Ishikawa (cell line): ENCODE measurements at regions not wholly inside any gene's neighbourhood (a gene's known extent, or its start where the extent isn't known, plus 50 kb on each side); places are given as distances from the start of the nearest gene placed in this dataset.

Source experiments
- CEBPB ChIP-seq: IDR thresholded peaks from 2 replicates; pipeline ENCODE4 v1.6.1; 2012
- CREB1 ChIP-seq: IDR thresholded peaks from 2 replicates; pipeline ENCODE4 v1.6.1; 2012; ENCODE audit warnings: low read depth
- EGR1 ChIP-seq: IDR thresholded peaks from 2 replicates; pipeline ENCODE4 v1.6.1; 2012
- EP300 ChIP-seq: IDR thresholded peaks from 2 replicates; pipeline ENCODE4 v1.6.1; 2012; ENCODE audit warnings: borderline replicate concordance
- FOXM1 ChIP-seq: IDR thresholded peaks from 2 replicates; pipeline ENCODE4 v1.6.1; 2012; ENCODE audit warnings: low read depth, borderline replicate concordance
- MAX ChIP-seq: IDR thresholded peaks from 2 replicates; pipeline ENCODE4 v1.6.1; 2012
- NFIC ChIP-seq: IDR thresholded peaks from 2 replicates; pipeline ENCODE4 v1.6.1; 2012
- RAD21 ChIP-seq: IDR thresholded peaks from 2 replicates; pipeline ENCODE4 v1.6.1; 2012; ENCODE audit warnings: low read depth
- TAF1 ChIP-seq: IDR thresholded peaks from 2 replicates; pipeline ENCODE4 v1.6.1; 2012; ENCODE audit warnings: low read depth, mild to moderate bottlenecking
- TCF12 ChIP-seq: IDR thresholded peaks from 2 replicates; pipeline ENCODE4 v1.6.1; 2012; ENCODE audit warnings: low read depth
- TEAD4 ChIP-seq: IDR thresholded peaks from 2 replicates; pipeline ENCODE4 v1.6.1; 2012
- USF1 ChIP-seq: IDR thresholded peaks from 2 replicates; pipeline ENCODE4 v1.6.1; 2012
- YY1 ChIP-seq: IDR thresholded peaks from 2 replicates; pipeline ENCODE4 v1.6.1; 2012; ENCODE audit warnings: low read depth
- ZBTB7A ChIP-seq: IDR thresholded peaks from 2 replicates; pipeline ENCODE4 v1.6.1; 2012; ENCODE audit warnings: low read depth
- TF ChIP-seq, protein P1 (sequence below): IDR thresholded peaks from 2 replicates; pipeline ENCODE4 v1.6.1; 2012; ENCODE audit warnings: low read depth, mild to moderate bottlenecking

GRCh38 chr4:125484912-125485311 lies 170.2 kb downstream of the FAT4 start:
- no peak for TF ChIP-seq TCF12
- no peak for TF ChIP-seq EP300
- no peak for TF ChIP-seq YY1

- TF ChIP-seq ZBTB7A, result no peak
- TF ChIP-seq FOXM1, result no peak
- TF ChIP-seq EGR1, result no peak
- no peak for TF ChIP-seq TCF12
- no peak for TF ChIP-seq MAX
- no peak for TF ChIP-seq CEBPB
- TF ChIP-seq TEAD4, result no peak
- no peak for TF ChIP-seq RAD21
- TF ChIP-seq CREB1, result no peak
- TF ChIP-seq USF1, result no peak
These were observed 171.6 kb downstream of the FAT4 start for GRCh38 chr4:125486351-125486750.

DNA sequence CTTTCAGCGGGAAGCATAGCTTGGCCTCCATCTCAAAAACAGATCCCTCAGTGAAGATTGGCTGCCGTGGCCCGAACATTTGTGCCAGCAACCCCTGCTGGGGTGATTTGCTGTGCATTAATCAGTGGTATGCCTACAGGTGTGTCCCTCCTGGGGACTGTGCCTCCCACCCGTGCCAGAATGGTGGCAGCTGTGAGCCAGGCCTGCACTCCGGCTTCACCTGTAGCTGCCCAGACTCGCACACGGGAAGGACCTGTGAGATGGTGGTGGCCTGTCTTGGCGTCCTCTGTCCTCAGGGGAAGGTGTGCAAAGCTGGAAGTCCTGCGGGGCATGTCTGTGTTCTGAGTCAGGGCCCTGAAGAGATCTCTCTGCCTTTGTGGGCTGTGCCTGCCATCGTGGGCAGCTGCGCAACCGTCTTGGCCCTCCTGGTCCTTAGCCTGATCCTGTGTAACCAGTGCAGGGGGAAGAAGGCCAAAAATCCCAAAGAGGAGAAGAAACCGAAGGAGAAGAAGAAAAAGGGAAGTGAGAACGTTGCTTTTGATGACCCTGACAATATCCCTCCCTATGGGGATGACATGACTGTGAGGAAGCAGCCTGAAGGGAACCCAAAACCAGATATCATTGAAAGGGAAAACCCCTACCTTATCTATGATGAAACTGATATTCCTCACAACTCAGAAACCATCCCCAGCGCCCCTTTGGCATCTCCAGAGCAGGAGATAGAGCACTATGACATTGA lies 175.4 kb downstream of the FAT4 start:
- TF ChIP-seq CREB1 (no peak), EGR1 (no peak), RAD21 (no peak), CEBPB (no peak), YY1 (no peak), USF1 (no peak), NFIC (no peak), TAF1 (no peak), EP300 (no peak)

DNA sequence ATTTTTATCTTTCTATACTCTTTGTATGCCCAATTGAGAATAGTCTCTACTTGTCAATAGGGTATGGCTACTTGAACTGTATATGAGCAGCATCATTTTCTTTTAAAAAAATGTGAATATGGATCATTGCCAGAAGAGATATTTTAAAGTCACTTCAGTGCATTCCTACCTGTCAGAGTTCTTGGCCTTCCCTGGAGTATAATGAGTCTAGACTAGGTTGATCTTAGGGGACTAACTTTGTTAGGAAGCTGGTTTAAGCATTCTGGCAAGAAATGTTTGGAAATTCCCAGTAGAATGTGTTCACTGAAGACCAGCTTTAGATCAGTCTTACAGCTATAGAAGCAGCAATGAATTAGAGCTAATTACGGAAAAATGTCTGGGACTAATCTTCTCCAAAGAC lies 178.2 kb downstream of the FAT4 start:
- TF ChIP-seq, protein P1, sequence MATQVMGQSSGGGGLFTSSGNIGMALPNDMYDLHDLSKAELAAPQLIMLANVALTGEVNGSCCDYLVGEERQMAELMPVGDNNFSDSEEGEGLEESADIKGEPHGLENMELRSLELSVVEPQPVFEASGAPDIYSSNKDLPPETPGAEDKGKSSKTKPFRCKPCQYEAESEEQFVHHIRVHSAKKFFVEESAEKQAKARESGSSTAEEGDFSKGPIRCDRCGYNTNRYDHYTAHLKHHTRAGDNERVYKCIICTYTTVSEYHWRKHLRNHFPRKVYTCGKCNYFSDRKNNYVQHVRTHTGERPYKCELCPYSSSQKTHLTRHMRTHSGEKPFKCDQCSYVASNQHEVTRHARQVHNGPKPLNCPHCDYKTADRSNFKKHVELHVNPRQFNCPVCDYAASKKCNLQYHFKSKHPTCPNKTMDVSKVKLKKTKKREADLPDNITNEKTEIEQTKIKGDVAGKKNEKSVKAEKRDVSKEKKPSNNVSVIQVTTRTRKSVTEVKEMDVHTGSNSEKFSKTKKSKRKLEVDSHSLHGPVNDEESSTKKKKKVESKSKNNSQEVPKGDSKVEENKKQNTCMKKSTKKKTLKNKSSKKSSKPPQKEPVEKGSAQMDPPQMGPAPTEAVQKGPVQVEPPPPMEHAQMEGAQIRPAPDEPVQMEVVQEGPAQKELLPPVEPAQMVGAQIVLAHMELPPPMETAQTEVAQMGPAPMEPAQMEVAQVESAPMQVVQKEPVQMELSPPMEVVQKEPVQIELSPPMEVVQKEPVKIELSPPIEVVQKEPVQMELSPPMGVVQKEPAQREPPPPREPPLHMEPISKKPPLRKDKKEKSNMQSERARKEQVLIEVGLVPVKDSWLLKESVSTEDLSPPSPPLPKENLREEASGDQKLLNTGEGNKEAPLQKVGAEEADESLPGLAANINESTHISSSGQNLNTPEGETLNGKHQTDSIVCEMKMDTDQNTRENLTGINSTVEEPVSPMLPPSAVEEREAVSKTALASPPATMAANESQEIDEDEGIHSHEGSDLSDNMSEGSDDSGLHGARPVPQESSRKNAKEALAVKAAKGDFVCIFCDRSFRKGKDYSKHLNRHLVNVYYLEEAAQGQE, result no peak
- TF ChIP-seq FOXM1 (no peak), TEAD4 (no peak), USF1 (no peak), RAD21 (no peak), EGR1 (no peak)

- no peak for TF ChIP-seq CEBPB
These were observed 183.1 kb downstream of the FAT4 start for GRCh38 chr4:125497861-125498260.

DNA sequence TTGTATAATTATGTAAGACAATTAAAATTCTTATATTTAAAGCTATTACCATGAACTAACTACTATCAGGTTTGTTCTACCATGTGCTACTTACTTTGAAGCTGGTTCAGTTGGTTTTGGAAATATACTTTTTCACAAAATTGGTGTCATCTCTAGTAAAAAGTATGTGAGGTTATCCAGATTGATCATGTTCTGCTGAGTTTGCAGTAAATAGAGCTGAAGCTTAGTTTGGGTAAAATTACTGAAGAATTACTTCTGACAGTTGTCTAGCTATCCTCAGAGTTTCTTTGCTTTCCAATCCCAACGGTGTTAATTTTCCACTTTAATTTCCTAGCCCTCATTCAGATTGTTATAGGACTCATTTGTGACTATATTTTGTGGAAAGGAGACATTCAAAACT lies 184.2 kb downstream of the FAT4 start:
- TF ChIP-seq YY1 (no peak), TAF1 (no peak), RAD21 (no peak), USF1 (no peak), EGR1 (no peak)

- TF ChIP-seq RAD21 (no peak), CEBPB (no peak), MAX (no peak), YY1 (no peak), EP300 (no peak), USF1 (no peak), CREB1 (no peak), NFIC (no peak), TEAD4 (no peak), ZBTB7A (no peak)
- TF ChIP-seq, protein P1, result no peak
These were observed 186.3 kb downstream of the FAT4 start for GRCh38 chr4:125501090-125501489.
